ELF-1 (cell line): ENCODE measurements at regions not wholly inside any gene's neighbourhood (a gene's known extent, or its start where the extent isn't known, plus 50 kb on each side); places are given as distances from the start of the nearest gene placed in this dataset.
A peak's percentile ranks its signal among the peaks of the same experiment; 100 is the strongest.

Source experiments
- DNase-seq: peaks from one replicate; pipeline ENCODE4 v3.0.0-alpha.2; 2016; ENCODE audit warnings: low read depth, low spot score

DNA sequence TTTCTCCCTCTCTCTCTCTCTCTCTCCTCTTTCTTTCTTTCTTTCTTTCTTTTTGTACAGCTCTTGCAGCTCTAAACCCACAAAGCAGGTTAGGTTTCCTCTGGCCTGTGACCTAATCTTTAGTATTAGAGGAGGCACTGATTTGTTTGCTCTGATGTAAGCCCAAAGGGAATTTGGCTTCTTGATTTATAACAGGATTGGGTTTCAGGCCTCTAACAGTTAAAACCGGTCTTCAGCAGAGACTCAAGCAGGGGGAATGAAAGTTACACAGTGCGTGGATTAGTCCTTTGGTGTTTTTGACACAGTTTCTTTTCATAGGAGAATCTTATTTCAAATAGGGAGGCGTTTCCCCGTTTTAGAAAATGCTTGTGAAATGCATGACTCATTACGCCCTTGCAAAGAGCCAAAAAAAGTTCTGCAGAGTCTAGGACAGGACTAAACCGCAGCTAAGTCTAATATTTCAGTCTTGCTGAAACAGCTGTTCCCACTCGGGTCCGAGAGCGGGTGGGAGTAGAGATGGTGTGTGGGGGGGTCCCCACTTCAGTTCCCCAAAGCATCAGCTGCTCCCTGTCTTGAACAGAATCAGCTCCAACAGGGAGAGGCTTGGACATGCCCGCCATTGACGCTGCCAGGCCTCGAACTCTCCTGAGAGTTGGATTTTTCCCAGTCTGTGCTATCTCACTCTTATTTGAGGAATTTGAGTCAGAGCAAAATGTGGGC, 296.5 kb upstream of the PITRM1 start:
- DNase-seq, result peak; percentile 60

DNA sequence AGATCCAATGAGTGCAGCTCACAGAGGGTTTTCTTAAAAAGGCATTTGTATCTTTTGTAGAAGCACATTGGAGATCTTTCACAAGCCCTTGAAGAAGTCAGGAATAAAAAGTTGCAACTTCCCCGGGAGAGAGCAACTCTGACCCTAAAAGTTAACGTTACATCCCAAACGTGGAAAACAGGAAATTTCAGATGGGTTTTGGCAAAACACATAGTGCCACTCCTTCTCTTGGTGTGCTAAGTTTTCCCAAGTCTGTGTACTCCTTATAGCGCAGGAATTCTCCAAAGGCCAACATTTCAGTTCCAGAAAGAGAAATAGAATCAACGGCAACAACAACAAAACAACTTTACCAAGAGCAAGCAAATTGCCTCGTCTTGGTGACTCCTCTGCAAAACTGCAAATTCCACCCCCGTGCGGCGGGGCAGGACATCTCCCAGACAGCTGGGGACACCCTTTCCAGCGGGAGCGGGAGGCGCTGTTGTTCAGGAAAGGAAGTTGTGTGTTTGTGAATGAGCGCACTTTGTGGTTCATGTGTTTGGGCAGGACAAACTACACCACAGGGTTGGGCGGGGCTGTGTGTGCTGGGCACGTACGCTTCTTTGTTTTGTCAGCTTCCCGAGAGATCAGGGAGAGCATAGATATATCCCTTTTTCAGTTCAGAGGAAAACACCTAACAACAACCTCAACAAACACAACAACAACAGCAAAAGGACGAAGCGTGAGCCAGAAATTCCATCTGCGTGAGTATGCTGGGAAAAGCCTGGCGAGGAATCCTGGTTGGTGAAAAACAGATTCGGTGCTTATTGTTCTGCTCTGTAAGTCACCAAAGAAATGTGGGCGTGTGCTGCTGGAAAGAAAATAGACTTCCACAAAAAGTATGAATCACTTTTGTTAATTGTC, 294.7 kb upstream of the PITRM1 start:
- peak; percentile 83 for DNase-seq

DNA sequence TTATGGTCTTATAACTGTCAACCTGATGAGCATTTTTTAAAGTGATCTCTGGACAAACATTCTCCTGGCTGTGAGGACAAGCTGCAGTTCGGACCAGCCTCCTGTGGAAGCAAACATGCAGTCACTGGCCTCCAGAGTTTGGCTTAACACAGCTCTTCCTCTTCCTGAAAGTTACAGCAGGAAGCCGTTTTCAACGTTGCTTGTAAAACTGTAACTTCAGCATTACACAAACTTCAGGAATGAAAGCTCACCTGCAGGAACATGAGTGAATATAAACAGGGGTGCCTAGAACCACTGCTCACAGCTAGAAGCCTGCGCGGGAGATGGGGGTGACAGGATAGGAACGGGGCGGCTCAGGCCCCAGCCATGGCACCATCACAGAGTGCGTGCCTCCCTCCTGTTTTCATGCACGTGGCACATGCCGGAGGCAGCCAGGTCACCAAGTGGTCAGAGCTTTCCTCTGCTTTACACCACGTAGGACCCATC, 292.9 kb upstream of the PITRM1 start:
- DNase-seq, result no peak

DNA sequence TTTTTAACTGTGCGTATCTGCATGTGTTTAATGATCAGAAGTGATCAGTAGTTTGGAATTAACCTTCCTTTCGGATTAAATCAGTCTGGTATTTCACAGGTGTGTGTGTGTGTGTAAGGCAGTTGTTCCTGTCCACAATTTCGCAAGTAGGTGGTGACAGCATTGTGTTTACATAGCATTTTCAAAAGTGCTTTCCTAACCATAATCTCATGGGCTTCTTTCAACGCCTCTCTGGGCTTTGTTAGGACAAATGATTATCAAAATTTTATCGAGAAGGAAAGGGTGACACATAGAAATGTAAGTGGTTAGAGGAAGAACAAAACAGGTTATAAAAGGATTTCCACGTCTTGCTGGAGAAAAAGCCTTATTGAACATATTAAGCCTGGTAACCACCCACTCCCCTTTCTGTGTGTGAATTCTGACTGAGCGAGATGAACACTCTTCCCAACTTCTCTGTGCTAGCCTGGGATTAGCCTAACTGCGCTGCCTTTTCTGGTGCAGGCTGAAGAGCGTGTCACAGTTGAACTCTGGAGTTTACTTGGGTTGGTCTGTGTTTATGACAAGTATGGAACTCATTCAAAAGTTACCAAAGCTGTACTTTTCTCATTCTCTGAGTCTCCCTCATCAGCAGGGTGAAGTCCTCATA, 292.3 kb upstream of the PITRM1 start:
- DNase-seq, result no peak

DNA sequence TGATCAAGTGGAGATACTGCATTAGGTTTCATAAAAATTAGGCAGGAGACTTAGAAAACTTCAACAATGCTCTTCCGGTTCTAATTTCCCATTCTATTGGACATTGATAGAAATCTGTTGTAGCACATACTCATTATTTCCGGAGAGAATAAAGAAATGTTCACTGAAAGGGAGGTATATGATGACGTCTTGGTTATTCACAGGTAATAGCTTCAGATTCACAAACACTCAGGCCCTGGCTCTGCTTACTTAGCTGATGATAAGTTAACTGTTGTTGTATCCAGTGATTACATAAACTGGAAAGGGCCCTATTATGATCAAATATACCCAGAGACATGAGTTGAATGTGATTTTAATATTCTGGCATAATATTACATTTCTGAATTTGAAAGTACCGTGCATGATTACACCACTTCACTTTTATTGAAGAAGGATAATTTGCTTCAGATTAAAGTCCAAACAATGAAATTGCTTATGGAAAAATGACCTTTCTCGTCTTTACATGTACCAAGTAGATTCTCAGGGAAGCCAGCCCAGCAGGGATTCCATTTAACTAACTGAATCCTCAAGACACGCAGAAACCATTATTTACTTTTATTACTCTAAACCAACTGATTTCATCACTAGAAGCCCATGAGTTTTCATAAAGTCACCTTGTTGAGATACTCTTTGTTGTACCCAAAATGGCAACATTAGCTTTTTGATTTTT, 288.0 kb upstream of the PITRM1 start:
- no peak for DNase-seq

DNA sequence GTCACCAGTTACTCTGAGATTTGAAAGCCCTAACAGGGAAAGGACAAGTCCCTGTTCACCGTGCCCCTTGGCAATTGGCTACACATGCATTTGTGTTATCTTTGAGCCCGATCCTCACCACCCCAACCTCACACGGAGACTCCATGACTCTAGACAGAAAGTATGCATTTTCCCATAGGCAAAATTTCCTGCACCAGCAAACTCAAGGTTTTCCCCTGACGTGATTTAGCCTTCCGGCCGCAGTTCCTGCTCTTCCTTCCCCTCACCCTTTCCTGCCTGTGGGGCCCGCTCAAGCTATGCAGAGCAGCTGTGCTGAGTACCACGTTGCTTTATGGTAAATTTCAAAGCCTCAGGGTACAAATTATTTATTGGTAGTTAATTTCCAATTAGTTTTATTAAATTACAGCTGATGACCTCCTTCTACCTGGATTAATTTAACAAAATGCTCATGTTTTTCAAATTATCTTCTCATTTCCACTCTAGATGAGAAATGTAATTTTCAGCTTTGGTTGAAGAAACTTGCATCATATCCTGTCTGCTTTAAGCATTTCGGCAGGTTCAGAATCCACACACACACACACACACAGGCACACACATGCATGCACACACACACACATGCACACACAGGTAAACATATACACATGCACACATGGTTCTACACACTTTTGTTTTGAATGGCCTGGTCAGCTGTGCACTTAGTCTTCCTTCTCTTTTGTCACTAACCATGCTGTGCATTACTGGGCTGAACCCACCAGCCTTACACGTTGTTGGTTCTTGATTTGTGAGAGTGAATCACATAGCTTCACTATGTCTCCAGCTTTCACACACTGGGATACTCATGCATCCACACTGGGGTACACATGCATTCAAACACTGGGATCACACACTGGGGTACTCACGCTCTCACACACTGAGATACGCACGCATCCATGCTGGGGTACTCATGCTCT, 283.1 kb upstream of the PITRM1 start:
- DNase-seq, result peak; percentile 75

DNA sequence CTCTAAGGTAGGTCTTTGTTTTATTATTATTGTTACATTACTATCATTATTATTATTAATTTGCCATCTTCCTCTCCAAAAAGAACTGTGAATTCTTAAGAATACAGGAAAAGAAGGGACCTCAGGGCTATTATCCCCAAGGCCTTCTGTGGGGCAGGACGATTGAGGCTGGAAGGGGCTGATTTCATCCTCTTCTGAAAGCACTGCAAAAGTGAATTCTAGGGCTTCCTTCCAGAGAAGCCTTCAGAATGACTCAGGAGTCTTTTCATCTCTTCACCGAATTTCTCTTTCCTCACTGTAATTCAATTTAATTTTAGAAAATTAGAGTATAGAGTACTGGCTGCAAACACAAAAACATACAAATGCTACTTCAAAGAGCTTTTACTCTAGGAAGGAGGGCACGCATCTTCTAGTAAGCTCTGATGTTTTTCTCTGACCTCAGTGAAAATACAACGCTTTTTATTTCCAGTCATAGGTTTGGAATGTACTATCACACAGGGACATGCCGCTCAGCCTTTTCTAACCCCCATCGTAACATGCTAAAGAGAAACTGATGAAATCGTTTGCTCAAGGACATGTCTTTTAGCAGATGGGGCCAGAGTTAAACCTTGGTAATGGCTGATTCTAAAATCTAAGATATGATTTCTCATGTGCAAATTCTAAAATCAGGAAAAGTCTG, 280.2 kb upstream of the PITRM1 start:
- no peak for DNase-seq

DNA sequence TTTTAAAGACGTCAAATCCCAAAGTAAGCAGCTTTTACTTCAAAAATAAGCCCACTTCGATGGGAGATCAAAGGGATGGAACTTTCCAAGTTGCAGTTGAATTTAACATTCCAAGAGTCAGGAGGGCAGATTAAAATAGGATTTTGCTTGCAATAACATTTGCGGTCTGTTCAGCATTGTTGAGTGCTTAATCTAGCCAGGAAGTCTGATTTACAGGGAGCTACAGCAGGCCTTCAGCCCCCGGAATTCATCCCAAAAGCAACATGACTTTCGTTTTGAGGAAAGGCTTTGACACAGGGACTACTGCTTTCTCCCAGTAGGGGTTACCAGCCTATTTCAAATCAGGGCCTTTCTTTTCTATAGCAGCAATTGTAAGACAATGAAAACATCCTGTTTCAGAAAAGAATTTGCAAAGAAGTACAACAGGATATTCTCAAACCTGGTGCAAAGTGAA, 279.6 kb upstream of the PITRM1 start:
- peak; percentile 41 for DNase-seq

DNA sequence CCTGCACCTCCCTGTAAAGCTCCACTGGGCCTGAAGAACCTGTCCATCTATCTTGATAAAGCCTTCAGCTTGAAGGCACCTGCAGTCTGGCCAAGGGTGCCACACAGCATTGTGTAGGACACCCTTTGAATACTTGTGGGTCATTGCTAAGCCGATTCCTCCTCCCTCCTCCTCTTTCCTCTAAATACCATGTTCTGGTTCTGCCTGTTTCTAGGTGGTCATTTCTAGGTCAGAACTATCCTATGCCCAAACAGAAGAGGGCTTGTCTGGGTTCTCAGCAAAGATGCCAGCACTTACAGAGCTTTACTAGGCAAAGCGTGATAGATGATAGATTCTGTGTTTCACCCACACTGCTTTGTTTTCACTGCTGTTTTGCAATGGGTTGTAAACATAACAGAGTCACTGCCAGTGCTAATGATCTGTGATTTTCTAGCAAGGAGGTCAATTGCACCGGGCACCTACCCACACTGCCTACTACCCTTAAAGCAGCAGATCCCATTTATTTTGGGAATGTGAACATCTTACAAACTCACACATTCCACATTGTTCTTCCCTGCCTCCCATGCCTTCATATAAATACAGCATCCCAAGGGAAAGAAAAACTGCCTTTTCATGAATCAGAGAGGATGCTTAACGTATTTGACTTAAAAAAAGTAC, 279.1 kb upstream of the PITRM1 start:
- no peak for DNase-seq

DNA sequence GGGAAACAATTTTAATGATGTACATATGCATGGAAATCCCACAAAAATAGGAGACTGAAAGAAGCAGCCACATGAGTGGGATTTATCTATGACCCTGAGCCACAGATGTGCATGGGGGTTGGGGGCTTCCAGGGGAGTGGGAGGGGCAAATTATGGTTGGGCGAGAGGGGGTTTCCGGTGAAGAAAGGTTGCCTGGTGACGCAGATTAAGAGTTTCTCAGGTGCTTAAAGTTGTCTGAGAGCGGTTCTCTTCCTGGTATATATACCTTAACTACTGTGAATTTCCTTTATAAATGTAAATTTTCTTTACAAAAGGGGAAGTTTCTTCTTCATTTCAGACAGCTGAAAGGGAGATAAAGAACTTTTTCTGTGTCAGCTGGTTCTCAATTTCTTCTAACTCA, 273.6 kb upstream of the PITRM1 start:
- no peak for DNase-seq

DNA sequence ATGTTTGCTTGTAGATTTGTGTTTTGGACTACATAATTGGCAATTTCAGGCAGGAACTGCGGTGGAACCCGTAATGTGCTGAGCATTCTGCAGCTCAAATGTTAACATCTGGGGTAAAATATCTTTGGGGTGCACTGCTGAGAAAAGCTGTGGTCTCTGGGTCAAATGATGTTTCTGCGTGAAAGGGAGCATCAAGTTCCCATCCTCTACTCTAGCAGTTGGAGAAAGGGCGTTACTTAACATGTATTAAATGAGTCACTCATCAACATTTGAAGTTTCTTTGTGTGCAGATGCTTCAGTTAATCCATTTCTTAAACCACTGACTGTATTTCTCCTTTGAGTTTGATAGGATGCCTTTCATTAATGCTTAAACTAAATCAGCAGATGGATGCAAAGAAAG, 273.1 kb upstream of the PITRM1 start:
- DNase-seq, result no peak

DNA sequence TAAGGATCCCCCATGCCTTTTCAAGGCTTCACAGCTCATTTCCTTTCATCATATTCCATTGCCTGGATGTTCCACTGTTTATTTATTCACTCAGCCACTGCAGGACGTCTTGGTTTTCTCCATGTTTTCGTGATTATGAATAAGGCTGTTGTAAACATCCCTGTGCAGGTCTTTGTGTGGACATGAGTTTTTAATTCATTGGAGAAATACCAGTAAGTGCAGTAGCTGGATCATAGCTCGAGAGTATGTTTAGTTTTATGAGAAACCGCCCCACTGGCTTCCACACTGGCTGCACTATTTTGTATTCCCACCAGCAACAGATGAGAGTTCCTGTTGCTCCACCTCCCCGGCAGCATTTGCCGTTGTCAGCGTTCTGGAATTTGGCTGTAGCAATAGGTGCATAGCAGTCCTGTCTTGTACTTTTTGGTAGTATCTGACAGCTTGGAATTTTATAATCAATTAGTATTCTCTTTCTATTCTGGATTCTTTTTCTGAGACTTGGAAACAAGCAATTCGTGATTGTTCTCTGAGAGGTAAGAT, 269.9 kb upstream of the PITRM1 start:
- no peak for DNase-seq

DNA sequence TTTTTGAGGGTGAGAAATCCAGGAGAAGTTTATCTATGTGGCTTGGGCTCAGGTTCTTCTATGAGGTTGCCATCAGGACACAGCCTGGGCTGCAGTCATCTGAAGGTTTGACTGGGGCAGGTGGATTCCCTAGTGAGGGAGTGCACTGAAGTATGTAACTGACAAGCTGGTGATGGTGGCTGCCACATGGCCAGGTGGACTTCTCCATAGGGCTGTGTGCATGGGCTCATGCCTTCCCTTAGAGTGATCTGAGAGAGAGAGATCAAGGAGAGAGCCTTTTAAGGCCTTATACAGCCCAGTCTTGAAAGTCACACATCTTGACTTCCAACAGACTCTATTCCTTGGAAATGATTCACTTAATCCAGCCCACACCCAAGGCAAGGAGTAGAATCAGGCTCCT, 266.6 kb upstream of the PITRM1 start:
- no peak for DNase-seq

DNA sequence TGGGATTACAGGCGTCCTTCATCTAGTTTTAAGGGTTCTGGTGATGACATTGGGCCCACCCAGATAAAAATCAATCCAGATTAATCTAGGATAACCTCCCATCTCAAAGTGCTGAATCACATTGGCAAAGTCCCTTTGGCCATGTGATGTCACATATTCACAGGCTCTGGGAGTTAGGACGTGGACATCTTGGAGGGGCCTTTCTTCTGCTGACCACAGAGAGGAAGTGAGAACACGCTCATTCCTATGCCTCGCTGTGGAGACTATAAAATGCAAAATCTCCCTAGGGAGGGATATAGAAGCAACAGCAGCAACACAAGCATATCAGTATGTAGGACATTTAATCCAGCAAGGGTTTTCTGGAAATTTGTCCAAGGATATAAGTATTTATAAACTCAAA, 266.0 kb upstream of the PITRM1 start:
- no peak for DNase-seq

DNA sequence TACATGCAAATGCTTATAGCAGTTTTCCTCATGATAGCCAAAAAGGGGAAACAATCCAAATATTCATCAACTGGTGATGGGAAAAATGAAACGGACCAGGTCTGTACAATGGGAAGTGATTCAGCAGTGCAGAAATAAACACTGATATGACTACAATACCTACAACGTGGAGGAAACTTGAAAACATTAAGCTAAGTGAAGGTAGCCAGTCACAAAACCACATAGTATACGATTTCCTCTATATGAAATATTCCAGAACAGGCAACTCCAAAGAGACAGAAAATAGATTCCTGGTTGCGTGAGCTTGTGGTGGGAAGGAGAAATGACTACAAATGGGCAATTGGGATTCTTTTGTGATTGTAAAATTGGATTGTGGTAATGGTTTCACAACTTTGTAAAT, 263.1 kb upstream of the PITRM1 start:
- no peak for DNase-seq

DNA sequence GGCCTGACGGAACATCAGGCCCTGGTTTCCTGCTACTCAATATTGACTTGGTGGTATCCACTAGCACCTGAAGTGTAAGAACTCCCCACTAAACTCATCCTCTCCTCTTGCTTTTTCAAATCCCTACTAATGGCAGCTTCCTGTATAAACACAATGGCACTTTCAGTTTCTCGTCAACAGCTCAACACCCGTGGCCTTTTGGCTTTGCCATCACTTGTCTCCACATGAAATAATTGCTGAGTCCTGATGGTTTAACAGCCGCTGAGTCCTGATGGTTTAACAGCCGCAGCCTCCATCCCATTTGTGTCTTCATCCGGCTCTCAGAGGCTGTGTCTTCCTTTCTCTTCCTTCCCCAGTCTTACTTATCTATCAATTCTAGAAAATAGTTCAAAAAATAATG, 261.4 kb upstream of the PITRM1 start:
- DNase-seq, result no peak

DNA sequence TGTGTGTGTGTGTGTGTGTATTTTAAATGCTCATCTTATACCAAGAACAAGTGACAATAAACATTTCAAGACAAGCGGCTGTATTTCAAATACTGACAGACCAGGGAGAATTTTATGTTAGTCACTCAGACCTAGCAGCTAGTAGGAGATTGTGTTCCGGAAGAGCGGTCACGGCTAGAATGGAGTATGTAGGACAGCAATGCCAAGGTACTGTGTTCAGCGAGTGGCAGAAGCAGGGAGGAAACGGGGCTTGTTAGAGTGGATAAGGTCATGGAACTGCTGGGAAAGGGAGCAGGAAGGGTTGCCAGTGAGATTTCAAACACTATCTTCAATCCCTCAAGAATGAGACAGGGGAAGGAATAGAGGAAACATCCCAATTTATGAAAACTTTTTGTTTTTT, 260.5 kb upstream of the PITRM1 start:
- DNase-seq, result no peak

DNA sequence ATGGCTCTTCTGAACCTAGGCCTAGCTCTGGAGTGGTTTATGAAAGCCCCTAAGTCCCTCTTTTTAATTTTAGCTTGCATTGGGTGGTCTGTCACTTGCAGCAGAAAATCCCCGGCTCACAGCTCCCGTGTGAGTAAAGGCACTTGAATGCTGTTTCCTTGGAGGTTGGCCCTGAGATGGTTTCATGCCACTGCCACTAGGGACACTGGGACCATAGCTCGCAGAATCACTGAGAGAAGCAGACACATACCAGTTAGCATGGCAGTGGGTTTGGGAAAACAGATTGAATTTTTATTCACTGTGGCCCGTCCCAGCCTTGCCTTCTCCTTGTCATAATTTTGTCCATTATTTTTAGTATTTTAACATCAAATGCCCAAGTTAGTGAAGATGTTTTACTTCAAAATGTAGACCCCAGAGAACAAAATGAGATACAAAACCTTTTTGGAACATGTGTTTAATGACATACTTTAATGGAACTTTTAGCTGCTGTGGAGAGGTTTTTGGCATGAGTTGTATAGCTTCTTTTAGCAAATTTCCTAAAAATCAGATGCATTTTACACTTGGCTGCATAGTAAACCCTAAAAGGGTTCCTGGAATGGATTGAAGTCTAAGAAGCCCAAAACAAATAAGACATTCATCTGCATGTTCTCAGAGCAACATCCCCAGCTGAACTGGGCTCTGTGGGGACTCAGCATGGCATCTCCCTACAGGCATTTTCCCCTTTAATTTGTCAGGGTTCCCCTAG, 259.7 kb upstream of the PITRM1 start:
- DNase-seq, result no peak
